ENCODE measurements at regions not wholly inside any gene's neighbourhood (a gene's known extent, or its start where the extent isn't known, plus 50 kb on each side); places are given as distances from the start of the nearest gene placed in this dataset.

- TF ChIP-seq, protein P1, sequence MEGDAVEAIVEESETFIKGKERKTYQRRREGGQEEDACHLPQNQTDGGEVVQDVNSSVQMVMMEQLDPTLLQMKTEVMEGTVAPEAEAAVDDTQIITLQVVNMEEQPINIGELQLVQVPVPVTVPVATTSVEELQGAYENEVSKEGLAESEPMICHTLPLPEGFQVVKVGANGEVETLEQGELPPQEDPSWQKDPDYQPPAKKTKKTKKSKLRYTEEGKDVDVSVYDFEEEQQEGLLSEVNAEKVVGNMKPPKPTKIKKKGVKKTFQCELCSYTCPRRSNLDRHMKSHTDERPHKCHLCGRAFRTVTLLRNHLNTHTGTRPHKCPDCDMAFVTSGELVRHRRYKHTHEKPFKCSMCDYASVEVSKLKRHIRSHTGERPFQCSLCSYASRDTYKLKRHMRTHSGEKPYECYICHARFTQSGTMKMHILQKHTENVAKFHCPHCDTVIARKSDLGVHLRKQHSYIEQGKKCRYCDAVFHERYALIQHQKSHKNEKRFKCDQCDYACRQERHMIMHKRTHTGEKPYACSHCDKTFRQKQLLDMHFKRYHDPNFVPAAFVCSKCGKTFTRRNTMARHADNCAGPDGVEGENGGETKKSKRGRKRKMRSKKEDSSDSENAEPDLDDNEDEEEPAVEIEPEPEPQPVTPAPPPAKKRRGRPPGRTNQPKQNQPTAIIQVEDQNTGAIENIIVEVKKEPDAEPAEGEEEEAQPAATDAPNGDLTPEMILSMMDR (IDR thresholded peaks at IDR 0.05): no peak
- TF ChIP-seq EZH2 (IDR thresholded peaks at IDR 0.05; ENCODE audit: borderline replicate concordance, insufficient read depth, low read depth, low read length, poor library complexity, severe bottlenecking): no peak
These were observed 628.4 kb upstream of the TPK1 start for GRCh38 chr7:145464287-145464686.
